ENCODE measurements at regions not wholly inside any gene's neighbourhood (a gene's known extent, or its start where the extent isn't known, plus 50 kb on each side); places are given as distances from the start of the nearest gene placed in this dataset.

DNA sequence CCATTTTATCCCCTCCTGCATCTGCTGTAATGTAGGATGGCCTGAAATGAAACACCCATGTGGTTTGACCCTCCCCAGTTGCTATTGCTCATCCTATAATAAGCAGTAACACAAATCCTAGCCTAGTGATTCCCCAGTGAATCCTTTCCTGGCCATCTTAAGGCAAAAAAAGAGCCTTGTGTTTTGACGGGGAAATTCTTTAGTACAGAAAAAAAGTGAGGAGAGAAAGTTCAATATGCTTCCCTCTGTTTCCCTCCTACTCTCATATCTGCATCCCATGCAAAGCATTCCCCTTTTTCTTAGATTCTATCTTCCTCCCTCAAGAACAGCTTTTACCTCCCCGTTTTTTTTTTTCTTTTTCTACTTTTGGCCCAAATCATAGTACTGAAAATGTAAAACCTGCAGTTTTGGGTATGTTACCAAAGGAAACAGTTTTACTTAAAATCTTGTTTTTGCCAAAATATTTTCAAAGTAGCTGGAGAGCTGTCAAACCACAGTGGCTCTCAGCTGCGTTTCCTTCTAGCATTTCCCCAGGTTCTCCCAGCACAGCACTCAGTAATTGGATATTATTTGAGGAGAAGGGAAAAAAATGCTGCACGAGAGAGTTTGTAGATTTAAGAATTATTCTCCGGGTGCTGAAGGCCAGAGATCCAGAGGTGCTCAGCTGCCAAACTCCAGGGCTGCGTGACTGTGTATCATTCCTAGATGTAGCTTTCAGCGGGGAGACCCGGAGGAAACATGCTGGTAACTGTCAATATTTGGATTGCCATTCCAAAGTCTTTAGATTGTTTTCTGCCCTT is 321.4 kb downstream of the NPR3 start:
- H3K4me3 Mint-ChIP-seq: no peak overlapping the region
- peaks cover 7% of the 10 kb centered on the region for H3K9me3 Mint-ChIP-seq
- peaks cover 32% of the 10 kb centered on the region for H3K4me1 Mint-ChIP-seq
- no peaks in the 10 kb centered on the region for H3K36me3 Mint-ChIP-seq (ENCODE audit: low read depth)
- peak overlapping the region; percentile 45 to 65 (median 49) for H3K27ac Mint-ChIP-seq
- H3K27me3 Mint-ChIP-seq (ENCODE audit: low read depth): no peaks in the 10 kb centered on the region
- TF ChIP-seq CTCF (IDR thresholded peaks at IDR 0.05; ENCODE audit: unreplicated experiment in 3 of 3): no peak

GRCh38 chr5:33033516-33033915 is 322.4 kb downstream of the NPR3 start:
- TF ChIP-seq CTCF (IDR thresholded peaks at IDR 0.05; ENCODE audit: unreplicated experiment in 3 of 3): no peak
- Mint-ChIP-seq H3K9me3 (peaks cover 6% of the 10 kb centered on the region), H3K36me3 (ENCODE audit: low read depth) (no peaks in the 10 kb centered on the region), H3K27me3 (ENCODE audit: low read depth) (no peaks in the 10 kb centered on the region), H3K4me3 (no peak overlapping the region), H3K4me1 (peaks cover 32% of the 10 kb centered on the region), H3K27ac (no peak overlapping the region)

GRCh38 chr5:33034777-33035176 is 323.7 kb downstream of the NPR3 start:
- Mint-ChIP-seq H3K36me3 (ENCODE audit: low read depth) (no peaks in the 10 kb centered on the region), H3K27ac (peak overlapping the region in 1 of 3 experiments; percentile 7), H3K9me3 (peaks cover 2% of the 10 kb centered on the region), H3K4me3 (no peak overlapping the region), H3K27me3 (ENCODE audit: low read depth) (no peaks in the 10 kb centered on the region), H3K4me1 (peaks cover 32% of the 10 kb centered on the region)
- TF ChIP-seq CTCF (IDR thresholded peaks at IDR 0.05; ENCODE audit: unreplicated experiment in 3 of 3): no peak

GRCh38 chr5:33035851-33036527 is 324.9 kb downstream of the NPR3 start:
- Mint-ChIP-seq H3K27ac (peak overlapping the region in 1 of 3 experiments; percentile 6), H3K27me3 (ENCODE audit: low read depth) (peaks cover under 1% of the 10 kb centered on the region), H3K4me1 (peaks cover 32% of the 10 kb centered on the region), H3K36me3 (ENCODE audit: low read depth) (no peaks in the 10 kb centered on the region), H3K9me3 (peaks cover 2% of the 10 kb centered on the region), H3K4me3 (no peak overlapping the region)
- no peak for TF ChIP-seq CTCF (IDR thresholded peaks at IDR 0.05; ENCODE audit: unreplicated experiment in 3 of 3)

- Mint-ChIP-seq H3K4me1 (peaks cover 21% of the 10 kb centered on the region), H3K9me3 (peaks cover 6% of the 10 kb centered on the region), H3K4me3 (no peak overlapping the region), H3K36me3 (ENCODE audit: low read depth) (no peaks in the 10 kb centered on the region), H3K27me3 (ENCODE audit: low read depth) (peaks cover 3% of the 10 kb centered on the region), H3K27ac (no peak overlapping the region)
- TF ChIP-seq CTCF (IDR thresholded peaks at IDR 0.05; ENCODE audit: unreplicated experiment in 3 of 3): no peak
These were observed 326.0 kb downstream of the NPR3 start for GRCh38 chr5:33037076-33037475.

Measured in nephron (organoid).